ENCODE measurements at regions not wholly inside any gene's neighbourhood (a gene's known extent, or its start where the extent isn't known, plus 50 kb on each side); places are given as distances from the start of the nearest gene placed in this dataset.

DNA sequence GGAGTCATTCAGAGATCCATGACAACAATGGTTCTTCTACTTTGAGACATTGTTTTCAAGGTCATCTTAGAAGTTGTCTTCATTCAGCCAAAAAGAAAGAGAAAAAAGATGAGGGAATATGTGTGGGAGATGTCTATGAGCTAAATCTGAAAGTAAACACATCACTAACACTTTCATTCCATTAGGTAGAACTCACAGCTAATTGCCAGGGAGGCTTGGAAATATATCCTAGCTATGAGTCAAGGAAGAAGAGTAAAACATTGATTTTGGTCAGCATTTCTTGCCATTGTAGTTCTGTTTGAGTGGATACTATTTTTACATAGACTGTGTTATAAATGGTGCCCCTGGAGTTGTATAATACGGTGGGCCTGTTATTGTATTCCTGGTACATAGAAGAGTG, 316.4 kb upstream of the MYOCD start:
- in situ Hi-C loops (cut with HindIII; ENCODE audit: low pct_unique_long_range_greater_than_20kb, low sequenced_read_pairs) = no loop called here
- CTCF ChIA-PET = no interaction called here

DNA sequence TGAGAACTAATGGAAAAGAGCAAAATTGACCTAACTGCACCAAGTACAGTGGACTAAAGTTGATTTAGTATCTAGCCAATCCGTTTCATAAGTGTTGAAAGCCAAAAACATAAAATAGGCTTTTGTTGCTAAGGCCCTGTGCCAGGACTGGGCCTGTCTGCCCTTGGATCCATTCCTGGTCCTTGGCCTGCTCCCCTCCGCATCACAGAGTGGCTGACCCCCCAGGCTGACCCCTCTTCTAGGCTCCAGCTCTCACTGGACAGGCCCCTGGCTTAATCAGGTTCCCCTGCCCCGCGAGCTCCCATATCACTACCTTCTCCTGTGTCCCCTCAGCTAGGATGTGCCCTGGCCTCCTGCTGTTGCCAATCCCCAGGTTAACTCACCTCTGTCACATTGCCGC, 313.6 kb upstream of the MYOCD start:
- Histone ChIP-seq H3K36me3 (ENCODE audit: control insufficient read depth, insufficient read depth, low read length) (no peaks in the 10 kb centered on the region), H3K4me3 (ENCODE audit: low read depth in 2 of 2, low read length in 2 of 2) (no peak overlapping the region), H3K27me3 (ENCODE audit: control insufficient read depth, insufficient read depth, low read length) (no peaks in the 10 kb centered on the region), H3K27ac (ENCODE audit: low read length) (no peak overlapping the region), H3K4me1 (ENCODE audit: control insufficient read depth, insufficient read depth, low read length) (no peaks in the 10 kb centered on the region), H3K9me3 (ENCODE audit: control insufficient read depth, insufficient read depth, low read depth, low read length) (no peaks in the 10 kb centered on the region)
- in situ Hi-C loops (cut with HindIII; ENCODE audit: low pct_unique_long_range_greater_than_20kb, low sequenced_read_pairs) (no loop called here), intact Hi-C loops (cut with micrococcal nuclease; ENCODE audit: unreplicated experiment) (no loop called here)
- BruUV-seq (replicated peaks) = no TSS peak
- DNase-seq (ENCODE audit: low read depth, low spot score) (no peak), ATAC-seq (no peak)
- POLR2A ChIA-PET = no interaction called here
- TF ChIP-seq, protein P1, sequence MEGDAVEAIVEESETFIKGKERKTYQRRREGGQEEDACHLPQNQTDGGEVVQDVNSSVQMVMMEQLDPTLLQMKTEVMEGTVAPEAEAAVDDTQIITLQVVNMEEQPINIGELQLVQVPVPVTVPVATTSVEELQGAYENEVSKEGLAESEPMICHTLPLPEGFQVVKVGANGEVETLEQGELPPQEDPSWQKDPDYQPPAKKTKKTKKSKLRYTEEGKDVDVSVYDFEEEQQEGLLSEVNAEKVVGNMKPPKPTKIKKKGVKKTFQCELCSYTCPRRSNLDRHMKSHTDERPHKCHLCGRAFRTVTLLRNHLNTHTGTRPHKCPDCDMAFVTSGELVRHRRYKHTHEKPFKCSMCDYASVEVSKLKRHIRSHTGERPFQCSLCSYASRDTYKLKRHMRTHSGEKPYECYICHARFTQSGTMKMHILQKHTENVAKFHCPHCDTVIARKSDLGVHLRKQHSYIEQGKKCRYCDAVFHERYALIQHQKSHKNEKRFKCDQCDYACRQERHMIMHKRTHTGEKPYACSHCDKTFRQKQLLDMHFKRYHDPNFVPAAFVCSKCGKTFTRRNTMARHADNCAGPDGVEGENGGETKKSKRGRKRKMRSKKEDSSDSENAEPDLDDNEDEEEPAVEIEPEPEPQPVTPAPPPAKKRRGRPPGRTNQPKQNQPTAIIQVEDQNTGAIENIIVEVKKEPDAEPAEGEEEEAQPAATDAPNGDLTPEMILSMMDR (IDR thresholded peaks at IDR 0.05) = no peak
- TF ChIP-seq, protein P2, sequence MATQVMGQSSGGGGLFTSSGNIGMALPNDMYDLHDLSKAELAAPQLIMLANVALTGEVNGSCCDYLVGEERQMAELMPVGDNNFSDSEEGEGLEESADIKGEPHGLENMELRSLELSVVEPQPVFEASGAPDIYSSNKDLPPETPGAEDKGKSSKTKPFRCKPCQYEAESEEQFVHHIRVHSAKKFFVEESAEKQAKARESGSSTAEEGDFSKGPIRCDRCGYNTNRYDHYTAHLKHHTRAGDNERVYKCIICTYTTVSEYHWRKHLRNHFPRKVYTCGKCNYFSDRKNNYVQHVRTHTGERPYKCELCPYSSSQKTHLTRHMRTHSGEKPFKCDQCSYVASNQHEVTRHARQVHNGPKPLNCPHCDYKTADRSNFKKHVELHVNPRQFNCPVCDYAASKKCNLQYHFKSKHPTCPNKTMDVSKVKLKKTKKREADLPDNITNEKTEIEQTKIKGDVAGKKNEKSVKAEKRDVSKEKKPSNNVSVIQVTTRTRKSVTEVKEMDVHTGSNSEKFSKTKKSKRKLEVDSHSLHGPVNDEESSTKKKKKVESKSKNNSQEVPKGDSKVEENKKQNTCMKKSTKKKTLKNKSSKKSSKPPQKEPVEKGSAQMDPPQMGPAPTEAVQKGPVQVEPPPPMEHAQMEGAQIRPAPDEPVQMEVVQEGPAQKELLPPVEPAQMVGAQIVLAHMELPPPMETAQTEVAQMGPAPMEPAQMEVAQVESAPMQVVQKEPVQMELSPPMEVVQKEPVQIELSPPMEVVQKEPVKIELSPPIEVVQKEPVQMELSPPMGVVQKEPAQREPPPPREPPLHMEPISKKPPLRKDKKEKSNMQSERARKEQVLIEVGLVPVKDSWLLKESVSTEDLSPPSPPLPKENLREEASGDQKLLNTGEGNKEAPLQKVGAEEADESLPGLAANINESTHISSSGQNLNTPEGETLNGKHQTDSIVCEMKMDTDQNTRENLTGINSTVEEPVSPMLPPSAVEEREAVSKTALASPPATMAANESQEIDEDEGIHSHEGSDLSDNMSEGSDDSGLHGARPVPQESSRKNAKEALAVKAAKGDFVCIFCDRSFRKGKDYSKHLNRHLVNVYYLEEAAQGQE (IDR thresholded peaks at IDR 0.05; ENCODE audit: insufficient read depth in 1 of 2, low read depth in 2 of 2, low read length in 1 of 2) = no peak
- TF ChIP-seq SIN3A (IDR thresholded peaks at IDR 0.05; ENCODE audit: borderline replicate concordance, insufficient read depth, low read depth, low read length) (no peak), POLR2AphosphoS5 (IDR thresholded peaks at IDR 0.05; ENCODE audit: low read depth, low read length) (no peak), TCF7L2 (IDR thresholded peaks at IDR 0.05; ENCODE audit: low read depth, low read length) (no peak)
- CTCF ChIA-PET = no interaction called here

More for the DNA sequence above, 316.4 kb upstream of the MYOCD start:
- intact Hi-C loops (cut with micrococcal nuclease; ENCODE audit: unreplicated experiment) = no loop called here
- Histone ChIP-seq H3K36me3 (ENCODE audit: control insufficient read depth, insufficient read depth, low read length) (no peaks in the 10 kb centered on the region), H3K4me3 (ENCODE audit: low read depth in 2 of 2, low read length in 2 of 2) (no peak overlapping the region), H3K27ac (ENCODE audit: low read length) (no peak overlapping the region), H3K27me3 (ENCODE audit: control insufficient read depth, insufficient read depth, low read length) (no peaks in the 10 kb centered on the region), H3K4me1 (ENCODE audit: control insufficient read depth, insufficient read depth, low read length) (no peaks in the 10 kb centered on the region), H3K9me3 (ENCODE audit: control insufficient read depth, insufficient read depth, low read depth, low read length) (no peaks in the 10 kb centered on the region)
- ATAC-seq (no peak), DNase-seq (ENCODE audit: low read depth, low spot score) (no peak)
- POLR2A ChIA-PET = no interaction called here
- no TSS peak for BruUV-seq (replicated peaks)
- TF ChIP-seq, protein P2 (IDR thresholded peaks at IDR 0.05; ENCODE audit: insufficient read depth in 1 of 2, low read depth in 2 of 2, low read length in 1 of 2) = no peak
- TF ChIP-seq, protein P1 (IDR thresholded peaks at IDR 0.05) = no peak
- TF ChIP-seq SIN3A (IDR thresholded peaks at IDR 0.05; ENCODE audit: borderline replicate concordance, insufficient read depth, low read depth, low read length) (no peak), TCF7L2 (IDR thresholded peaks at IDR 0.05; ENCODE audit: low read depth, low read length) (no peak), POLR2AphosphoS5 (IDR thresholded peaks at IDR 0.05; ENCODE audit: low read depth, low read length) (no peak)
